Panc1 (cell line): ENCODE measurements at regions not wholly inside any gene's neighbourhood (a gene's known extent, or its start where the extent isn't known, plus 50 kb on each side); places are given as distances from the start of the nearest gene placed in this dataset.

Experiments
- TCF7L2 ChIP-seq: IDR thresholded peaks from 2 replicates; pipeline ENCODE4 v1.6.1; 2011; ENCODE audit warnings: mild to moderate bottlenecking, low read depth, low read length, inconsistent platforms
- TF ChIP-seq, protein P1 (sequence below), 2 experiments: IDR thresholded peaks; 2 replicates each; pipeline ENCODE4 v1.6.1; 2011 to 2012; ENCODE audit warnings: low read depth in 2 of 2, control low read depth in 1 of 2, low read length in 1 of 2, mild to moderate bottlenecking in 1 of 2, moderate library complexity in 1 of 2; ENCODE audit not compliant: insufficient read depth in 1 of 2

DNA sequence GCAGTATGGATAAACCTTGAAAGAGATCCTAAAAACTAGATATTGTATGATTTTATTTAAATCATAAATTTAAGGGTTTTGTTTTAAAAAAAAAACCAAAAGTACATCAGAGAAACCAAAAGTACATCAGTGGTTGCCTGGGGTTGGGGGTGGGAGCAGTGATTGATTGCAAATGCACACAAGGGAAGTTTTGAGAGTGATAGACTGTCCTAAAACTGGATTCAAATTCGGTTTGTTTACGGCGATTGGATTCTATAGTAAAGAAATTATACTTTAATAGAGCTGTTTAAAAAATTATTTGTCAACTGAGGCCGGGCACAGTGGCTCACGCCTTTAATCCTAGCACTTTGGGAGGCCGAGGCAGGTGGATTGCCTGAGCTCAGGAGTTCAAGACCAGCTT lies 179.8 kb downstream of the METTL4 start:
- no peak for TF ChIP-seq TCF7L2
- TF ChIP-seq, protein P1, sequence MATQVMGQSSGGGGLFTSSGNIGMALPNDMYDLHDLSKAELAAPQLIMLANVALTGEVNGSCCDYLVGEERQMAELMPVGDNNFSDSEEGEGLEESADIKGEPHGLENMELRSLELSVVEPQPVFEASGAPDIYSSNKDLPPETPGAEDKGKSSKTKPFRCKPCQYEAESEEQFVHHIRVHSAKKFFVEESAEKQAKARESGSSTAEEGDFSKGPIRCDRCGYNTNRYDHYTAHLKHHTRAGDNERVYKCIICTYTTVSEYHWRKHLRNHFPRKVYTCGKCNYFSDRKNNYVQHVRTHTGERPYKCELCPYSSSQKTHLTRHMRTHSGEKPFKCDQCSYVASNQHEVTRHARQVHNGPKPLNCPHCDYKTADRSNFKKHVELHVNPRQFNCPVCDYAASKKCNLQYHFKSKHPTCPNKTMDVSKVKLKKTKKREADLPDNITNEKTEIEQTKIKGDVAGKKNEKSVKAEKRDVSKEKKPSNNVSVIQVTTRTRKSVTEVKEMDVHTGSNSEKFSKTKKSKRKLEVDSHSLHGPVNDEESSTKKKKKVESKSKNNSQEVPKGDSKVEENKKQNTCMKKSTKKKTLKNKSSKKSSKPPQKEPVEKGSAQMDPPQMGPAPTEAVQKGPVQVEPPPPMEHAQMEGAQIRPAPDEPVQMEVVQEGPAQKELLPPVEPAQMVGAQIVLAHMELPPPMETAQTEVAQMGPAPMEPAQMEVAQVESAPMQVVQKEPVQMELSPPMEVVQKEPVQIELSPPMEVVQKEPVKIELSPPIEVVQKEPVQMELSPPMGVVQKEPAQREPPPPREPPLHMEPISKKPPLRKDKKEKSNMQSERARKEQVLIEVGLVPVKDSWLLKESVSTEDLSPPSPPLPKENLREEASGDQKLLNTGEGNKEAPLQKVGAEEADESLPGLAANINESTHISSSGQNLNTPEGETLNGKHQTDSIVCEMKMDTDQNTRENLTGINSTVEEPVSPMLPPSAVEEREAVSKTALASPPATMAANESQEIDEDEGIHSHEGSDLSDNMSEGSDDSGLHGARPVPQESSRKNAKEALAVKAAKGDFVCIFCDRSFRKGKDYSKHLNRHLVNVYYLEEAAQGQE (IDR thresholded peaks at IDR 0.05; ENCODE audit: insufficient read depth in 1 of 2, low read depth in 2 of 2, low read length in 1 of 2), result no peak
